OCI-LY1 (cell line): ENCODE measurements at regions not wholly inside any gene's neighbourhood (a gene's known extent, or its start where the extent isn't known, plus 50 kb on each side); places are given as distances from the start of the nearest gene placed in this dataset.

ENCODE experiments used
- H2AFZ ChIP-seq: fragments of 200-600 bp; sonication (generic), shearing (Covaris generic); 2 replicates; pipeline ENCODE4 v1.6.0; 2014; ENCODE audit warnings: antibody characterized with exemption, mild to moderate bottlenecking, low read length
- H3F3A ChIP-seq: fragments of 200-600 bp; sonication (generic), shearing (Covaris generic); 2 replicates; pipeline ENCODE4 v1.6.0; 2014; ENCODE audit warnings: mild to moderate bottlenecking, antibody characterized with exemption, low read length, moderate library complexity; ENCODE audit not compliant: insufficient read depth
- H3K27ac ChIP-seq: fragments of 200-600 bp; sonication (generic); 2 replicates; pipeline ENCODE4 v1.5.1; 2014; ENCODE audit warnings: low read length, mixed run types, mild to moderate bottlenecking, low read depth; ENCODE audit not compliant: poor library complexity, severe bottlenecking
- H3K27me3 ChIP-seq: fragments of 200-600 bp; sonication (generic); 2 replicates; pipeline ENCODE4 v1.6.0; 2014; ENCODE audit warnings: antibody characterized with exemption, mild to moderate bottlenecking, low read length, moderate library complexity; ENCODE audit not compliant: insufficient read depth
- H3K36me3 ChIP-seq: fragments of 200-600 bp; sonication (generic); 2 replicates; pipeline ENCODE4 v1.6.1; 2014; ENCODE audit warnings: mild to moderate bottlenecking, antibody characterized with exemption, low read length, moderate library complexity, mixed read lengths; ENCODE audit not compliant: insufficient read depth
- H3K4me1 ChIP-seq: fragments of 200-600 bp; sonication (generic); 2 replicates; pipeline ENCODE4 v1.5.1; 2014; ENCODE audit warnings: mild to moderate bottlenecking, low read length, moderate library complexity; ENCODE audit not compliant: insufficient read depth, severe bottlenecking
- H3K4me2 ChIP-seq: fragments of 200-600 bp; sonication (generic), shearing (Covaris generic); 2 replicates; pipeline ENCODE4 v1.6.1; 2014; ENCODE audit warnings: low read length
- H3K4me3 ChIP-seq: fragments of 200-600 bp; sonication (generic); 2 replicates; pipeline ENCODE4 v1.5.1; 2014; ENCODE audit warnings: low read length, low read depth, mild to moderate bottlenecking, mixed read lengths; ENCODE audit not compliant: poor library complexity, severe bottlenecking
- H3K79me2 ChIP-seq: fragments of 200-600 bp; shearing (Covaris generic); 2 replicates; pipeline ENCODE4 v1.6.1; 2016; ENCODE audit warnings: mixed run types, low read length, mixed read lengths; ENCODE audit not compliant: insufficient read depth
- H3K9ac ChIP-seq: fragments of 200-600 bp; sonication (generic), shearing (Covaris generic); 2 replicates; pipeline ENCODE4 v1.6.1; 2014; ENCODE audit warnings: mild to moderate bottlenecking, low read length, mixed read lengths
- H3K9me2 ChIP-seq: fragments of 200-600 bp; sonication (generic), shearing (Covaris generic); 2 replicates; pipeline ENCODE4 v1.6.1; 2014; ENCODE audit warnings: low read depth, mild to moderate bottlenecking, low read length, mixed read lengths
- H3K9me3 ChIP-seq: fragments of 200-600 bp; shearing (Covaris generic); 2 replicates; pipeline ENCODE4 v1.6.1; 2014; ENCODE audit warnings: low read length, mixed read lengths
- H4K20me1 ChIP-seq: fragments of 200-600 bp; sonication (generic), shearing (Covaris generic); 2 replicates; pipeline ENCODE4 v1.6.0; 2016; ENCODE audit warnings: mild to moderate bottlenecking, low read length; ENCODE audit not compliant: insufficient read depth
- CTCF ChIP-seq: fragments of 200-600 bp; sonication (generic), shearing (Covaris generic); IDR thresholded peaks from 2 replicates; pipeline ENCODE4 v1.5.1; 2017; ENCODE audit warnings: mild to moderate bottlenecking, antibody characterized with exemption, low read length, moderate library complexity, mixed read lengths
- EZH2 ChIP-seq: fragments of 200-600 bp; sonication (generic), shearing (Covaris generic); IDR thresholded peaks from 2 replicates; pipeline ENCODE4 v1.8.0; 2017; ENCODE audit warnings: borderline replicate concordance, mixed run types, mild to moderate bottlenecking, antibody characterized with exemption, low read length, moderate library complexity, mixed read lengths

DNA sequence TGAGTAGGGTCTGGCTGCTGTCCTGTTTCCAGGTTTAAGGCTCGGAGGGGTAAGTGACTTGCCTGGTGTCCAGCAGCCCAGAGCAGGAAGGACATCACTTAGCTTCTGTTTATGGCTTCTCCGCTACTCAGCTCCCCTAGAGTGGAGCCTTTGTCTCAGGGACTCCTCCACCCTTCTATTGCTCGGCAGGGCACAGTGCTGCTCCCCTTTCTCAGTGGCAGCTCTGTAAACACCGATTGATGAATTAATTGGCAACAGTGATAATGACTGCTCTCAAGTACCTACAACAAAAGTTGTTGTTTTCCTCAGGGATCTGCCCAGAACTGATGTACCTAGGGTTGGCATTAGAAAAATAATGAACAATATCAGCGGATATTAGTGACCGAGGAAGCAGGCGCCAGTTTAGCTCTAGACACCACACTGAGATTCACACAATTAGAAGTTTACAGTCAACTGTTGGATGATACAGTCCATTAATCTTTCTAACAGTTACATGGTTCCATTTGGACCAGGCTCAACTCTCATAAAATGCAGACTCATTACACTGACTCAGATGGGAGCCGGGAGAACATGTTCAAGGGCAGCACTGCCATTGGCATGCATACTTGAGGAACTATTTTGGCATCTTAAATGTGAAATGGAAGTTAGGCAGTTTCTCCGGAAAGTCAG, 265.7 kb downstream of the MTX2 start:
- H3K36me3 ChIP-seq: no peaks in the 10 kb centered on the region
- H3F3A ChIP-seq: no peaks in the 10 kb centered on the region
- no peaks in the 10 kb centered on the region for H4K20me1 ChIP-seq
- no peaks in the 10 kb centered on the region for H3K9me2 ChIP-seq
- H3K9me3 ChIP-seq: no peaks in the 10 kb centered on the region
- H3K27ac ChIP-seq: no peak overlapping the region
- H3K4me1 ChIP-seq: no peaks in the 10 kb centered on the region
- 0 out of 2 replicates have a peak, but pooled peaks cover 4% of the 10 kb centered on the region for H3K27me3 ChIP-seq
- H3K4me2 ChIP-seq: no peak overlapping the region
- no peak for TF ChIP-seq CTCF
- TF ChIP-seq EZH2: no peak
- no peak overlapping the region for H3K9ac ChIP-seq
- no peak overlapping the region for H2AFZ ChIP-seq
- no peaks in the 10 kb centered on the region for H3K79me2 ChIP-seq
- H3K4me3 ChIP-seq: no peak overlapping the region

GRCh38 chr2:176535467-176536113, 266.3 kb downstream of the MTX2 start:
- Histone ChIP-seq H3K27me3 (0 out of 2 replicates have a peak, but pooled peaks cover 4% of the 10 kb centered on the region), H4K20me1 (no peaks in the 10 kb centered on the region), H3K79me2 (no peaks in the 10 kb centered on the region), H2AFZ (no peak overlapping the region), H3K4me2 (no peak overlapping the region), H3F3A (no peaks in the 10 kb centered on the region), H3K27ac (no peak overlapping the region), H3K9me2 (no peaks in the 10 kb centered on the region), H3K9me3 (no peaks in the 10 kb centered on the region), H3K4me3 (no peak overlapping the region), H3K4me1 (no peaks in the 10 kb centered on the region), H3K36me3 (no peaks in the 10 kb centered on the region), H3K9ac (no peak overlapping the region)
- TF ChIP-seq EZH2: no peak
- no peak for TF ChIP-seq CTCF

- Histone ChIP-seq H3K27ac (no peak overlapping the region), H2AFZ (no peak overlapping the region), H3K4me2 (no peak overlapping the region), H3K36me3 (no peaks in the 10 kb centered on the region), H3K9me2 (no peaks in the 10 kb centered on the region), H3K9ac (no peak overlapping the region), H3F3A (no peaks in the 10 kb centered on the region), H3K27me3 (0 out of 2 replicates have a peak, but pooled peaks cover 4% of the 10 kb centered on the region), H3K79me2 (no peaks in the 10 kb centered on the region), H3K4me1 (no peaks in the 10 kb centered on the region), H3K4me3 (no peak overlapping the region), H3K9me3 (no peaks in the 10 kb centered on the region), H4K20me1 (no peaks in the 10 kb centered on the region)
- TF ChIP-seq EZH2 (no peak), CTCF (no peak)
Measured at GRCh38 chr2:176536439-176537133, 267.3 kb downstream of the MTX2 start.
